ENCODE measurements at regions not wholly inside any gene's neighbourhood (a gene's known extent, or its start where the extent isn't known, plus 50 kb on each side); places are given as distances from the start of the nearest gene placed in this dataset.
A peak's percentile ranks its signal among the peaks of the same experiment; 100 is the strongest.

GRCh38 chr7:34277016-34277802 is 371.9 kb downstream of the BMPER start:
- no peak for DNase-seq

- DNase-seq: no peak
These were observed 372.5 kb downstream of the BMPER start for GRCh38 chr7:34277803-34278199.

- DNase-seq: no peak
These were observed 375.9 kb downstream of the BMPER start for GRCh38 chr7:34281260-34281659.

- no peak for DNase-seq
These were observed 375.7 kb upstream of the NPSR1 start for GRCh38 chr7:34282271-34282670.

- DNase-seq: no peak
These were observed 361.4 kb upstream of the NPSR1 start for GRCh38 chr7:34296663-34297062.

- no peak for DNase-seq
These were observed 359.5 kb upstream of the NPSR1 start for GRCh38 chr7:34298492-34299013.

- no peak for DNase-seq
These were observed 359.0 kb upstream of the NPSR1 start for GRCh38 chr7:34299066-34299465.

GRCh38 chr7:34307540-34307939 is 350.5 kb upstream of the NPSR1 start:
- no peak for DNase-seq

GRCh38 chr7:34308595-34308994 is 349.4 kb upstream of the NPSR1 start:
- no peak for DNase-seq

GRCh38 chr7:34309116-34309515 is 348.9 kb upstream of the NPSR1 start:
- DNase-seq: no peak

GRCh38 chr7:34309584-34309983 is 348.4 kb upstream of the NPSR1 start:
- no peak for DNase-seq

GRCh38 chr7:34311591-34311990 is 346.4 kb upstream of the NPSR1 start:
- no peak for DNase-seq

- DNase-seq: no peak
These were observed 345.4 kb upstream of the NPSR1 start for GRCh38 chr7:34312624-34313023.

GRCh38 chr7:34313289-34313688 is 344.7 kb upstream of the NPSR1 start:
- no peak for DNase-seq

GRCh38 chr7:34315032-34315431 is 343.0 kb upstream of the NPSR1 start:
- DNase-seq: no peak

GRCh38 chr7:34317039-34317438 is 341.0 kb upstream of the NPSR1 start:
- no peak for DNase-seq

- no peak for DNase-seq
These were observed 337.6 kb upstream of the NPSR1 start for GRCh38 chr7:34320412-34320811.

GRCh38 chr7:34320926-34321661 is 336.9 kb upstream of the NPSR1 start:
- DNase-seq: peak; percentile 52

GRCh38 chr7:34322841-34323240 is 335.2 kb upstream of the NPSR1 start:
- DNase-seq: no peak

GRCh38 chr7:34327681-34328080 is 330.3 kb upstream of the NPSR1 start:
- no peak for DNase-seq

GRCh38 chr7:34330308-34330707 is 327.7 kb upstream of the NPSR1 start:
- no peak for DNase-seq

- no peak for DNase-seq
These were observed 326.9 kb upstream of the NPSR1 start for GRCh38 chr7:34331102-34331501.

GRCh38 chr7:34332006-34332405 is 326.0 kb upstream of the NPSR1 start:
- DNase-seq: no peak

- no peak for DNase-seq
These were observed 324.8 kb upstream of the NPSR1 start for GRCh38 chr7:34333184-34333583.

Measured in hematopoietic multipotent progenitor cell treated with erythropoietin and hydrocortisone succinate and interleukin-3 and kit ligand, for 8 days (in vitro differentiated cells).